Fibroblast of lung (primary cell): ENCODE measurements at regions not wholly inside any gene's neighbourhood (a gene's known extent, or its start where the extent isn't known, plus 50 kb on each side); places are given as distances from the start of the nearest gene placed in this dataset.

Source experiments
- DNase-seq, 2 donors: peaks; one replicate each; pipeline versions ENCODE4 v3.0.0 to v3.0.0-alpha.2; 2010; ENCODE audit warnings: low read depth in 2 of 2
- H2AFZ ChIP-seq: 2 replicates; pipeline ENCODE4 v1.5.1; 2012; ENCODE audit warnings: low read length, control low read depth, inconsistent platforms
- H3K27ac ChIP-seq: 2 replicates; pipeline ENCODE4 v1.5.1; 2011; ENCODE audit warnings: low read length, control low read depth; ENCODE audit not compliant: insufficient read depth
- H3K27me3 ChIP-seq: 2 replicates; pipeline ENCODE4 v1.5.1; 2011; ENCODE audit warnings: mild to moderate bottlenecking, low read length; ENCODE audit not compliant: control insufficient read depth, insufficient read depth
- H3K36me3 ChIP-seq: 2 replicates; pipeline ENCODE4 v1.5.1; 2011; ENCODE audit warnings: low read length; ENCODE audit not compliant: control insufficient read depth, insufficient read depth
- H3K4me1 ChIP-seq: 2 replicates; pipeline ENCODE4 v1.5.1; 2011; ENCODE audit warnings: low read length; ENCODE audit not compliant: control insufficient read depth, insufficient read depth; ENCODE audit errors: extremely low read depth
- H3K4me2 ChIP-seq: 2 replicates; pipeline ENCODE4 v1.5.1; 2011; ENCODE audit warnings: low read length, control low read depth; ENCODE audit not compliant: insufficient read depth; ENCODE audit errors: extremely low read depth
- H3K4me3 ChIP-seq, 4 experiments: fragments of 200-600 bp in 1 of 4; sonication (generic) in 1 of 4; replicated peaks in 1 of 4; 2 replicates each; pipeline ENCODE4 v1.5.1; 2011 to 2016; ENCODE audit warnings: low read length in 4 of 4, low read depth in 3 of 4, mild to moderate bottlenecking in 3 of 4, control low read depth in 2 of 4, inconsistent platforms in 1 of 4, mixed read lengths in 1 of 4; ENCODE audit not compliant: insufficient read depth in 1 of 4; ENCODE audit errors: control extremely low read depth in 1 of 4
- H3K79me2 ChIP-seq: 2 replicates; pipeline ENCODE4 v1.5.1; 2012; ENCODE audit warnings: mild to moderate bottlenecking, low read length, inconsistent platforms; ENCODE audit not compliant: control insufficient read depth, insufficient read depth
- H3K9ac ChIP-seq: 2 replicates; pipeline ENCODE4 v1.5.1; 2011; ENCODE audit warnings: mild to moderate bottlenecking, low read length, control low read depth; ENCODE audit not compliant: insufficient read depth
- H3K9me3 ChIP-seq: 2 replicates; pipeline ENCODE4 v1.5.1; 2012; ENCODE audit warnings: low read depth, low read length; ENCODE audit not compliant: control insufficient read depth, insufficient read depth
- H4K20me1 ChIP-seq: 2 replicates; pipeline ENCODE4 v1.5.1; 2011; ENCODE audit warnings: low read length; ENCODE audit not compliant: control insufficient read depth, insufficient read depth; ENCODE audit errors: extremely low read depth
- EZH2 ChIP-seq: IDR thresholded peaks from 2 replicates; pipeline ENCODE4 v1.5.1; 2012; ENCODE audit warnings: low read length, control low read depth, mild to moderate bottlenecking; ENCODE audit errors: missing control alignments
- TF ChIP-seq, protein P1 (sequence below), 2 donors: IDR thresholded peaks in 1 of 2; conservative IDR thresholded peaks in 1 of 2; 1 replicate in 1 of 2; 2 replicates in 1 of 2; pipeline ENCODE4 v1.5.1; 2011 to 2012; ENCODE audit warnings: low read length in 2 of 2, control low read depth in 1 of 2, inconsistent platforms in 1 of 2, low read depth in 1 of 2, mild to moderate bottlenecking in 1 of 2

DNA sequence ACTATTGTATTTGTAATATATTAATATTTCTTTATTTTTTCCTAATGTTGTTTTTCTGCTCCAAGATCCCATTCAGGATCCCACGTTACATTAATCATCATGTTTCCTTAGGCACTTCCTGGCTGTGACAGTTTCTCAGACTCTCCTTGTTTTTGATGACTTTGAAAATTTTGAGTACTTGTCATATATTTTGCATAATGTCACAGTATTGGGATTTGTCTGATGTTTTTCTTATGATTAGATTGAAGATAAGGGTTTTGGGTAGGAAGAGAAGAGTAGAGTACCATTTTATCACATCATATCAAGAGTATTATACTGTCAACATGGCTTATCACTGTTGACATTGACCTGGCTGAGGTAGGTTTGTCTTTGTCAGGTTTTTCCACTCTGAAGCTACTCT, 146.3 kb upstream of the TPK1 start:
- H3K4me1 ChIP-seq = no peaks in the 10 kb centered on the region
- no peak overlapping the region for H2AFZ ChIP-seq
- H3K4me2 ChIP-seq = no peak overlapping the region
- TF ChIP-seq EZH2 = no peak
- TF ChIP-seq, protein P1, sequence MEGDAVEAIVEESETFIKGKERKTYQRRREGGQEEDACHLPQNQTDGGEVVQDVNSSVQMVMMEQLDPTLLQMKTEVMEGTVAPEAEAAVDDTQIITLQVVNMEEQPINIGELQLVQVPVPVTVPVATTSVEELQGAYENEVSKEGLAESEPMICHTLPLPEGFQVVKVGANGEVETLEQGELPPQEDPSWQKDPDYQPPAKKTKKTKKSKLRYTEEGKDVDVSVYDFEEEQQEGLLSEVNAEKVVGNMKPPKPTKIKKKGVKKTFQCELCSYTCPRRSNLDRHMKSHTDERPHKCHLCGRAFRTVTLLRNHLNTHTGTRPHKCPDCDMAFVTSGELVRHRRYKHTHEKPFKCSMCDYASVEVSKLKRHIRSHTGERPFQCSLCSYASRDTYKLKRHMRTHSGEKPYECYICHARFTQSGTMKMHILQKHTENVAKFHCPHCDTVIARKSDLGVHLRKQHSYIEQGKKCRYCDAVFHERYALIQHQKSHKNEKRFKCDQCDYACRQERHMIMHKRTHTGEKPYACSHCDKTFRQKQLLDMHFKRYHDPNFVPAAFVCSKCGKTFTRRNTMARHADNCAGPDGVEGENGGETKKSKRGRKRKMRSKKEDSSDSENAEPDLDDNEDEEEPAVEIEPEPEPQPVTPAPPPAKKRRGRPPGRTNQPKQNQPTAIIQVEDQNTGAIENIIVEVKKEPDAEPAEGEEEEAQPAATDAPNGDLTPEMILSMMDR (conservative IDR thresholded peaks at IDR 0.05 in 1 of 2, IDR thresholded peaks at IDR 0.05 in 1 of 2; ENCODE audit: low read depth in 1 of 2, low read length in 2 of 2) = no peak
- no peaks in the 10 kb centered on the region for H3K27me3 ChIP-seq
- H3K27ac ChIP-seq = no peak overlapping the region
- H3K36me3 ChIP-seq = no peaks in the 10 kb centered on the region
- H4K20me1 ChIP-seq = no peaks in the 10 kb centered on the region
- no peaks in the 10 kb centered on the region for H3K9me3 ChIP-seq
- H3K79me2 ChIP-seq = no peaks in the 10 kb centered on the region
- no peak overlapping the region for H3K9ac ChIP-seq
- DNase-seq = no peak
- H3K4me3 ChIP-seq = no peak overlapping the region

GRCh38 chr7:144975882-144976281, 140.0 kb upstream of the TPK1 start:
- no peak for TF ChIP-seq EZH2
- Histone ChIP-seq H3K4me1 (no peaks in the 10 kb centered on the region), H3K4me2 (no peak overlapping the region), H4K20me1 (no peaks in the 10 kb centered on the region), H3K36me3 (no peaks in the 10 kb centered on the region), H2AFZ (no peak overlapping the region), H3K9me3 (no peaks in the 10 kb centered on the region), H3K9ac (no peak overlapping the region), H3K4me3 (no peak overlapping the region), H3K27me3 (no peaks in the 10 kb centered on the region), H3K79me2 (no peaks in the 10 kb centered on the region), H3K27ac (no peak overlapping the region)
- no peak for DNase-seq

- Histone ChIP-seq H3K9me3 (no peaks in the 10 kb centered on the region), H3K4me3 (no peak overlapping the region), H3K27me3 (no peaks in the 10 kb centered on the region), H3K9ac (no peak overlapping the region), H3K36me3 (no peaks in the 10 kb centered on the region), H4K20me1 (no peaks in the 10 kb centered on the region), H2AFZ (no peak overlapping the region), H3K4me1 (no peaks in the 10 kb centered on the region), H3K79me2 (no peaks in the 10 kb centered on the region), H3K27ac (no peak overlapping the region), H3K4me2 (no peak overlapping the region)
- TF ChIP-seq EZH2 = no peak
- TF ChIP-seq, protein P1 (conservative IDR thresholded peaks at IDR 0.05 in 1 of 2, IDR thresholded peaks at IDR 0.05 in 1 of 2; ENCODE audit: low read depth in 1 of 2, low read length in 2 of 2) = no peak
- no peak for DNase-seq
Measured at GRCh38 chr7:144969787-144970186, 133.9 kb upstream of the TPK1 start.
